ENCODE measurements at regions not wholly inside any gene's neighbourhood (a gene's known extent, or its start where the extent isn't known, plus 50 kb on each side); places are given as distances from the start of the nearest gene placed in this dataset.
"Not testable (repeated sequence)": the region's sequence is repeated elsewhere in the genome, so short reads cannot be mapped to it uniquely, and the experiment has no call there.

DNA sequence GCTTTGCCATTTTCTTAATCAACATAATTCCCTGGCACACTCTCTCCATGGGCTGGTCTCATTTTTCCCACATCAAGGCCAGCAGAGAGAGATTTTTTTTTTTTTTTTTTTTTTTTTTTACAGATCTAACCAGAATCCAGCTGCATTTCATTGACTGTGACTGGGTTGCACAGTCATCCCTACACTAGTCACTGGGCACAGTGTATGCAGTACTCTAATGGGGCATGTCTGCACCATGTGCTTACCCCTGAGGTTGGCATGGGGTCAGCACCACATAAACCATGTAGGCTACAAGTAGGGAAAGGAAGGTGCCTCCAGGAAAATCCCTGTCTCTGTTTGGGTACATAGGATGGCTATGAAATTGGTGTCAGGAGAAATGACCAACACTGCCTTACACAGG lies 64.1 kb upstream of the LRP8 start:
- no peak for DNase-seq (ENCODE audit: low read depth in 1 of 2, low spot score in 1 of 2)
- no peak for TF ChIP-seq JUND (IDR thresholded peaks at IDR 0.05; ENCODE audit: low read depth)
- in situ Hi-C loops (cut with HindIII; ENCODE audit: low pct_unique_long_range_greater_than_20kb, low sequenced_read_pairs) = no loop called here

DNA sequence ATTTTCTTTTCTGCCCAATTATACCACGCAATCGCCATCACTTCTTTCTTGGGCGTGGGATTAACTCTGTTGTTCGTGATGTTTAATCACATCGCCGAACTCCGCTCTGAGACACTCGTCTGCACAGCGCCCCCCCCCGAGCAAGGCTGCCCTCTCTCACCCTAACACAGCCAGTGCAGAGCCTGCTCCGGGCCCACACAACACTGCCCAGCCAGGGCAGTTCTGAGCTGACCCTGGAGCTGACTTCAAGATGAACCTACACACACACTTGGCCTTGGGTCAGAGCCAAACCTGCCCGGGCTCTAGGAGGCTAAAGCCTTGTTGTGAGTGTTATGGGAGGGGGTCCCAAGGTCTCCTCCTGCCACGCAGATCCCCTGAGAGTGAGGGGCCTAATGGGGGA lies 64.6 kb upstream of the LRP8 start:
- no peak for DNase-seq (ENCODE audit: low read depth in 1 of 2, low spot score in 1 of 2)
- in situ Hi-C loops (cut with HindIII; ENCODE audit: low pct_unique_long_range_greater_than_20kb, low sequenced_read_pairs) = no loop called here

DNA sequence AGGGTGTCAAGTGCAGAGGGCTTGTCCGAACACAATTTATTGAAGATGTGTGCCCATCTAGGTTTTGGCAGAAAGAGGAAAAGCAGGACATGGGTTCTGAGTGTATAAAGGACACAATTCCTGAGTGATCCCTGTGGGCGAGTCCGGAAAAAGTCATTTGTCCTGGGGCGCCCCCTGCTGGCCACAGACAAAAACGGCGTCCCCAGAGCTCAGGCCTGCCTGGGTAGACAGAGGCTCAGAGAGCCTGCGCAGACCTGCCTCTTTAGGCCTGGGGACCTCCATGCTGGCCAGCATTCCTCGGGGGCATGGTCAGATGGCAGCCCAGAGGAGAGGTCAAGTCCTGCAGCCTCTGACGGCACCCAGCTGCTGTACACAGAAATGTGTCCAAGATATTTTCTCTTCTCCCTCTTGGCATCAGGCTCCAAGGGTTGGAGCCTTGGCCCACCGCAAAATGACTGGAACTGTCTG lies 65.5 kb upstream of the LRP8 start:
- peak; percentile 63 to 71 for DNase-seq (ENCODE audit: low read depth in 1 of 2, low spot score in 1 of 2)
- in situ Hi-C loops (cut with HindIII; ENCODE audit: low pct_unique_long_range_greater_than_20kb, low sequenced_read_pairs) = no loop called here
- no peak for TF ChIP-seq JUND (IDR thresholded peaks at IDR 0.05; ENCODE audit: low read depth)

More for the DNA sequence above, 64.6 kb upstream of the LRP8 start:
- TF ChIP-seq JUND (IDR thresholded peaks at IDR 0.05; ENCODE audit: low read depth) = no peak

DNA sequence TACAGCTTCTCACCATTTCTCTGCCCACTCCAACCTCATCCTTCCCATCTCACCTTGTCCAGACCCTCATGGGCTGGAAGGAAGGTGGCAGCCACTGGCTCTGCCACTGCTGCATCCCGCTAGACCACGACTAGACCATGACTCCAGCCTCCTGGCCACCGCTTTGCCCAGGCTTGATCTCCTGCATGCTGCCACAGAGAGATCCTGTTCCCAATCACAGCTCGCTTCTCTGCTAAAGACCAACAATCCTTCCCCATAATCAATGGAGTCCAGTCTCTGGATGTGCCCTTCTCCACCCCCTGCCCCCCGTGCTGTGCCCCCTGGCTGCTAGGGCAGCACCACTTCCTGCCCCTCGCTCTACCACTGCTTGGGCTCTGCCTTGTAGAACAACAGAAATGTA lies 64.9 kb upstream of the DMRTB1 start:
- no peak for TF ChIP-seq JUND (IDR thresholded peaks at IDR 0.05; ENCODE audit: low read depth)
- DNase-seq (ENCODE audit: low read depth in 1 of 2, low spot score in 1 of 2) = no peak
- in situ Hi-C loops (cut with HindIII; ENCODE audit: low pct_unique_long_range_greater_than_20kb, low sequenced_read_pairs) = no loop called here

DNA sequence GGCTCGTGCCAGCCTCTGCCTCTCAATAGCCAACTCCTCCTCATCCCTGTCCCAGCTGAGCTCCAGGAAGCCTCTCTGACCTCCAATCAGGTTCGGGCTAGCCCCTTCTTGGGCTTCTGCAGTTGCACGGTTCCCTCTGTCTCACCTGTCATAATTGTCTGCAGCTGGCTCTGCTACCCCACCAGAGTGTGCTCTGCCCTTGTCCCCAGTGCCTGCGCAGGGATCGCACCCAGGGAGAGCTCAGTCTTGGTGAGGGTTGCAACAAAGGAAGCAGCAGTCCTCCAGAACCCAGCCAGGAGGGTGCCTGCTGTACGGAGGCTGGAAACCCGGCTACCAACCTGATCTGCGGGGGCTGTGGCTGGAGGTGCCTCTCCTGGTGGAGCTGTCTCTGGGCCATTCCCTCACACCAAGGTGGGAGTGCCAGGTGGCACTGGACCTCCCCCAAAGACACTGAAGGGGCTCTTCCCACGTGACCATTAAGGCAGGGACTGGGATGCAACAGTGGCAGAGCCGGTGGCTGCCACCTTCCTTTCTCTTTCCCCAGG lies 63.5 kb upstream of the DMRTB1 start:
- no peak for DNase-seq (ENCODE audit: low read depth in 1 of 2, low spot score in 1 of 2)
- no peak for TF ChIP-seq JUND (IDR thresholded peaks at IDR 0.05; ENCODE audit: low read depth)
- in situ Hi-C loops (cut with HindIII; ENCODE audit: low pct_unique_long_range_greater_than_20kb, low sequenced_read_pairs) = no loop called here

DNA sequence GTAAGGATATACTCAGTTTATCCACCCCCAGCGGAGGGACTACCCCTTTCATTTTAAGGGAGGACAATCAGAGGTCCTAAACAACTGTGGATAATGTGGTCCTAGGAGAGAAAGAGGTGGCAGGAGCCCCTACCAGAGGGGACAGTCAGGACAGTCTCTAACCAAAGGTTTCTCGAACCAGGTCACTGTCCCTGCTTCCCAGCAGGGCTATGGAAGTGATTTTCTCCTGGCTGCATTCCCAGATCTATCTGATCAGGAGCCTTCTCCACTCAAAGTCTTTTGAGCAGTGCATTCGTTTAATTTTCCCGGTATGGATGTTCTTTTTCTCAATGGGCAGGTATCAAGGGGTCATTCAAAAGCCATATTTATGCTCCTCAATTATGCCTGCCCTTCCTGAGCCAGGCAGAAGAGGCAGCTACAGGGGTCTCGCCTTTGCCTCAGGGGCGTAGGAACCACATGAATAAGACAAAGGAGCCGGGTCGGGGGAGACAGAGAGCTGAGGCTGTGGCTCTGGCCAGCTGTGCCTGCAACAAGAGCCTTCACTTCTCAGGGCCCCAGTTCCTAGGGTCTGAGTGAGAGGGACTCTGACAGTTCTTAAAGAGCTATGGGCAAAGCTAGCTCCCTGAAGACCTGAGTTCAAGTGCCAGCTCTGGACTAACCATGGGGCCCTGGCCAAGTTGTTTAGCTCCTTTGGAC lies 62.5 kb upstream of the DMRTB1 start:
- TF ChIP-seq JUND (IDR thresholded peaks at IDR 0.05; ENCODE audit: low read depth) = no peak
- in situ Hi-C loops (cut with HindIII; ENCODE audit: low pct_unique_long_range_greater_than_20kb, low sequenced_read_pairs) = no loop called here
- no peak for DNase-seq (ENCODE audit: low read depth in 1 of 2, low spot score in 1 of 2)

DNA sequence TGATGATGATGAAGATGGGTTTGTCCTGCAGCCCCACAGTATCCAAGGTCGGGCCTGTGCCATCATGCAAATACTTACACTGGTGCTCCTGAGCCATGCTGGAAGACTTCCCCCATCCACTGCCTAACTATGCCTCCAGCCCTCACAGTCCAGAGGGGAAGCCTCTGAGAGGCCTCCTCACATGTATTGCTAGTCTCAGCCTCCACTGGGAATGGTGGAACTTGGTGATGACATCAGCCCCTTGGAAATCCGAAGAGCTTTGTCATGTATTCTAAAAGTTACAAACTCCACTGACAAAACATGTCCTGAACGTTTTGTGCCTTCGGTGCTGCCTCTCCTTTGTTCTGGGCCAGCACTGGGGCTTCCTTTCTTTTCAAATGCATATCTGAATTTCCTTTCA lies 61.1 kb upstream of the DMRTB1 start:
- no peak for DNase-seq (ENCODE audit: low read depth in 1 of 2, low spot score in 1 of 2)
- no peak for TF ChIP-seq JUND (IDR thresholded peaks at IDR 0.05; ENCODE audit: low read depth)
- in situ Hi-C loops (cut with HindIII; ENCODE audit: low pct_unique_long_range_greater_than_20kb, low sequenced_read_pairs) = no loop called here

DNA sequence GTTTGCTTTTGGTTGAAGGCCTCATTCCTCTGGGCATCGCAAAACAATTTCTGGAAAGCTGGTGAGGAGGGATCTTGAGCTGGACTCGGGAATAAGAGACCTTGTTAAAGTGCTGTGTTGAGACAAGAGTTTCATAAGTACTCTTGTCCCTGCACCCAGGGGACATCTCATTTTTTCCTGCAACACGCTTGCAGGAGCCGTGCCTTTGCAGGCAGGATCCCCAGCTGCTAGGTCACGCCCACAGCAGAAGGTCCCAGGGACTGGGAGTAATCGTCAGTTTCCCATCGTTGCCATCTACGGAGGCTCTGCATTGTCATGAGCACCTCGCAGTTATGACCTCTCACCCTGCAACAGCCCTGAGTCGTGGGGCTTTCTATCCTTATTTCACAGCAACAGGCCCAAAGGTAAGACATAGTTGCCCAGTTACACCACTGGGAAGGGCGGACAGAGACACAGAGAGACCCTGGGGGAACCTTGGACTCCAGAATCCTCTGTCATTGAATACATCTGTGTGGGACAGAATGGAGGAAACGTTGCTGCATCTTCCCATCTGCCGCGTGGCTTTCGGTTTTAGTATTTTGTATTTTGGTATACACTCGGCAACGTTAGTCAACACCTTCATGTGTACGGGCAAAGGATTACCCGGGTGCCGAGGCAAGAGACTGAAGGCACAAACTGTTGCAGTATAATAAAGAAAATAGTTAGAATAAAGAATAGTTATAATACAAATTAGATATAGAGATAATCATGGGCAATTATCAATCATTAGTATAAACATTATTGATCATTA lies 60.4 kb upstream of the DMRTB1 start:
- in situ Hi-C loops (cut with HindIII; ENCODE audit: low pct_unique_long_range_greater_than_20kb, low sequenced_read_pairs) = no loop called here
- TF ChIP-seq JUND (IDR thresholded peaks at IDR 0.05; ENCODE audit: low read depth) = no peak
- no peak for DNase-seq (ENCODE audit: low read depth in 1 of 2, low spot score in 1 of 2)

DNA sequence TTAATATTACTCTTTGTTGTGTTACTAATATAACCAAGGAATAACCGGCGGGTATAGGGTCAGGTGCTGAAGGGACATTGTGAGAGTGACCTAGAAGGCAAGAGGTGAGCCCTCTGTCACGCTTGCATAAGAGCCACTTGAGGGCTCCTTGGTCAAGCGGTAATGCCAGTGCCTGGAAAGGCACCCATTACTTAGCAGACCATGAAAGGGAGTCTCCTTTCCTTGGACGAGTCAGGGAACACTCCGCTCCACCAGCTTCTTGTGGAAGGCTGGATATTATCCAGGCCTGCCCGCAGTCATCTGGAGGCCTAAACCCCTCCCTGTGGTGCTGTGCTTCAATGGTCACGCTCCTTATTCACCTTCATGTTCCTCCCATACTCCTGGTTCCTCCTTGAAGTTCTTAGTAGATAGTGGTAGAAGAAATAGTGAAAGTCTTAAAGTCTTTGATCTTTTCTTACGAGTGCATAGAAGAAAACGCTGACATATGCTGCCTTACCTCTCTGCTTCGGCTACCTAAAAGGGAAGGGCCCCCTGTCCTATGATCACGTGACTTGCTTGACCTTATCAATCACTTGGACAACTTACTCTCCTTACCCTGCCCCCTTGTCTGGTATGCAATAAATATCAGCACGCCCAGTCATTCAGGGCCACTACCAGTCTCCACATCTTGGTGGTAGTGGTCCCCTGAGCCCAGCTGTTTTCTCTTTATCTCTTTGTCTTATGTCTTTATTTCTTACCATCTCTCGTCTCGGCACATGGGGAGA lies 59.6 kb upstream of the DMRTB1 start:
- in situ Hi-C loops (cut with HindIII; ENCODE audit: low pct_unique_long_range_greater_than_20kb, low sequenced_read_pairs); DNase-seq (ENCODE audit: low read depth in 1 of 2, low spot score in 1 of 2): not testable (repeated sequence)

DNA sequence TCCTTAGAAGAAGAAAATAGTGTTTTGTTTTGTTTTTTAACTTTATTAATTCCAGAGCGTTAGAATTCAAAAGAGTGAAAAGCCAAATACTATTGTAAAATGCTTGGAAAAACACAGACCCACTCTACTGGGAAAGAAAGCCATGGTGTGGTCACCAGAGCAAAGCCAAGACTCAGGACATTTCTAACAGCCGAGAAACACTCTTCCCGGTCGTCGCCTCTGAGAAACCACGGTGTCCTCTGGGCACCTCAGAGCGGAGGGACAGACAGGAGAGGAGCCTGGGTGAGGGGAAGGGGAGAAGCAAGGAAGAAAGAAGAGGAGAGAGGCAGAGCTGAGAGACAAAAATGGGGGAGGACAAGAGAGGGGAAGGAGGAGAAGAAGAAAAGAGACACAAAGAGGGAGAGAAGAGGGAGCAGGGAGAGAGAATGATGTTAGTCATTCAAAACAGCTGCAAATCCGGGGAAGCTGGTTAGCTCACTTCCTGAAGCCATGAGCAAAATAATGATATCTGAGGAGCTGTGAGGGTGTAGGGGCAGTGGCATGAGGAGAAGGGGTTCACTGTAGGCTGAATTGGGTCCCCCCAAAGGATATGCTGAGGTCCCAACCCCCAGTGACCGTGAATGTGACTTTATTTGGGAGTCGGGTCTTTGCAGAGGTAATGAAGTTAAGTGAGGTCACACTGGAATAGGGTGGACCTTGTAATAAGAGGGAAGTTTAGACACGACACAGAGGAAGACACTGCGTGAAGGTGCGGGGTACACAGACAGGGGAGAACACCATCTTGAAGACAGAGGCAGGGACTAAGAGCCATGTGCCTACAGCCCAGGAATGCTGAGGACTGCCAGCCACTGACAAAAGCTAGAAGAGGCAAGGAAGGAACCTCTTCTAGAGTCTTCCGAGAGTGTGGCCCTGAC lies 58.2 kb upstream of the DMRTB1 start:
- DNase-seq (ENCODE audit: low read depth in 1 of 2, low spot score in 1 of 2) = no peak
- TF ChIP-seq JUND (IDR thresholded peaks at IDR 0.05; ENCODE audit: low read depth) = no peak
- in situ Hi-C loops (cut with HindIII; ENCODE audit: low pct_unique_long_range_greater_than_20kb, low sequenced_read_pairs) = no loop called here

DNA sequence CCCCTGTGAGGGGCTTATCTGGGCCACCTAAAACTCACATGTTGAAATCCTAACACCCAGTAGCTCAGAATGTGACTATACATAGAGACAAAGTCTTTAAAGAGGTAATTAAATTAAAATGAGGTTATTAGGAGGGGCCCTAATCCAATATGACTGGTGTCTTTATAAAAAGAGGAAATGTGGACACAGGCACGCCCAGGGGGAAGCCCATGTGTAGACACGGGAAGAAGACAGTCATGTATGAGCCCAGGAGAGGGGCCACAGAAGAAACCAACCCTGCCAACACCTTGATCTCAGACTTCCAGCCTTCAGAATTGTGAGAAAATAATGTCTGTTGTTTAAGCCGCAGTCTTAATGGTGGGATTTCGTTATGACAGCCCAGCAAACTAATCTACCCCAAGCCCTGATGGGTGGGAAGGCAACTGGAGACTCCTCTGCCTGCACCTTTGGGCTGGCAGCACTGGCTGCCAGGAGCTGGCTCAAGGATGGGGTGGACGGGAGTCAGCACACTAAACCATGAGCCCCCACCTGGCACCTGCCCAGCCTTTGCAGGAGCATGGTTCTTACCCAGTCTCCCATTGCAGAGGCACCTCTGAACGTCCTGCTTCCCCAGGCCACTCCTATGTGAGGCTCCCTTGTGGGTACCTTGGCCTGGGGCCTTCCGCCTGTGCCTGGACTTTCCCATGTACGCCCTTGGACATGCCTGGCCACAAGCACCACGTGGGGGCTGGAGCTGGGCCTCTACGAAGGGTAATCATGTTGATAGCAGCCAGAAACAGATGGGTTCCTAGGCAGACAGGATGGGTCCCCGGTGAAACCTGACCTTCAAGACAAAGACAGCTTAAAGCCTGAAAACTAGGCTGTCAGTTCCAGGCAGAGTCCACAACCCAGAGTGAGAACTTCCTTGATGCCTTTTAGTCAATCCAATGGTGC lies 57.1 kb upstream of the DMRTB1 start:
- no peak for TF ChIP-seq JUND (IDR thresholded peaks at IDR 0.05; ENCODE audit: low read depth)
- in situ Hi-C loops (cut with HindIII; ENCODE audit: low pct_unique_long_range_greater_than_20kb, low sequenced_read_pairs) = no loop called here
- DNase-seq (ENCODE audit: low read depth in 1 of 2, low spot score in 1 of 2) = no peak

Measured in T47D (cell line).